H7 (cell line): ENCODE measurements at regions not wholly inside any gene's neighbourhood (a gene's known extent, or its start where the extent isn't known, plus 50 kb on each side); places are given as distances from the start of the nearest gene placed in this dataset.

Source experiments
- DNase-seq: peaks from one replicate; pipeline ENCODE4 v3.0.0; 2012
- H3K27me3 ChIP-seq: 2 replicates; pipeline ENCODE4 v1.6.0; 2011; ENCODE audit warnings: mild to moderate bottlenecking, low read length; ENCODE audit not compliant: control insufficient read depth, insufficient read depth
- H3K36me3 ChIP-seq: replicated peaks from 2 replicates; pipeline ENCODE4 v1.5.1; 2011; ENCODE audit warnings: low read length; ENCODE audit not compliant: control insufficient read depth, insufficient read depth
- H3K4me3 ChIP-seq: 2 replicates; pipeline ENCODE4 v1.5.1; 2011; ENCODE audit warnings: low read depth, mild to moderate bottlenecking, control low read depth, low read length, moderate library complexity; ENCODE audit not compliant: insufficient read depth

- no peak for DNase-seq
- H3K27me3 ChIP-seq, result no peaks in the 10 kb centered on the region
- no peak overlapping the region for H3K4me3 ChIP-seq
- H3K36me3 ChIP-seq, result no peaks in the 10 kb centered on the region
Measured at GRCh38 chr6:134425513-134425912, 107.6 kb upstream of the SGK1 start.

- Histone ChIP-seq H3K27me3 (no peaks in the 10 kb centered on the region), H3K4me3 (no peak overlapping the region), H3K36me3 (no peaks in the 10 kb centered on the region)
- no peak for DNase-seq
Measured at GRCh38 chr6:134424798-134425170, 106.9 kb upstream of the SGK1 start.

- DNase-seq, result no peak
- H3K4me3 ChIP-seq, result no peak overlapping the region
- H3K36me3 ChIP-seq, result no peaks in the 10 kb centered on the region
- H3K27me3 ChIP-seq, result no peaks in the 10 kb centered on the region
Measured at GRCh38 chr6:134424165-134424797, 106.4 kb upstream of the SGK1 start.

- Histone ChIP-seq H3K4me3 (no peak overlapping the region), H3K36me3 (no peaks in the 10 kb centered on the region), H3K27me3 (no peaks in the 10 kb centered on the region)
- no peak for DNase-seq
Measured at GRCh38 chr6:134422426-134423231, 104.7 kb upstream of the SGK1 start.

GRCh38 chr6:134421501-134421900, 103.6 kb upstream of the SGK1 start:
- no peaks in the 10 kb centered on the region for H3K36me3 ChIP-seq
- no peak overlapping the region for H3K4me3 ChIP-seq
- no peaks in the 10 kb centered on the region for H3K27me3 ChIP-seq
- no peak for DNase-seq

GRCh38 chr6:134420614-134421181, 102.8 kb upstream of the SGK1 start:
- Histone ChIP-seq H3K36me3 (no peaks in the 10 kb centered on the region), H3K4me3 (no peak overlapping the region), H3K27me3 (no peaks in the 10 kb centered on the region)
- no peak for DNase-seq

- Histone ChIP-seq H3K36me3 (no peaks in the 10 kb centered on the region), H3K27me3 (no peaks in the 10 kb centered on the region), H3K4me3 (no peak overlapping the region)
- DNase-seq, result no peak
Measured at GRCh38 chr6:134419716-134420115, 101.8 kb upstream of the SGK1 start.

- Histone ChIP-seq H3K4me3 (no peak overlapping the region), H3K27me3 (no peaks in the 10 kb centered on the region), H3K36me3 (no peaks in the 10 kb centered on the region)
- no peak for DNase-seq
Measured at GRCh38 chr6:134416418-134417154, 98.7 kb upstream of the SGK1 start.

GRCh38 chr6:134415656-134416055, 97.7 kb upstream of the SGK1 start:
- Histone ChIP-seq H3K36me3 (no peaks in the 10 kb centered on the region), H3K4me3 (no peak overlapping the region), H3K27me3 (no peaks in the 10 kb centered on the region)
- no peak for DNase-seq

- DNase-seq, result no peak
- Histone ChIP-seq H3K4me3 (no peak overlapping the region), H3K36me3 (no peaks in the 10 kb centered on the region), H3K27me3 (no peaks in the 10 kb centered on the region)
Measured at GRCh38 chr6:134415194-134415593, 97.3 kb upstream of the SGK1 start.

GRCh38 chr6:134414793-134415192, 96.9 kb upstream of the SGK1 start:
- no peak overlapping the region for H3K4me3 ChIP-seq
- DNase-seq, result no peak

GRCh38 chr6:134413241-134413643, 95.3 kb upstream of the SGK1 start:
- H3K4me3 ChIP-seq, result no peak overlapping the region
- H3K36me3 ChIP-seq, result no peaks in the 10 kb centered on the region
- H3K27me3 ChIP-seq, result no peaks in the 10 kb centered on the region
- DNase-seq, result no peak

More at GRCh38 chr6:134414793-134415192, 96.9 kb upstream of the SGK1 start:
- Histone ChIP-seq H3K36me3 (no peaks in the 10 kb centered on the region), H3K27me3 (no peaks in the 10 kb centered on the region)

GRCh38 chr6:134410541-134410940, 92.6 kb upstream of the SGK1 start:
- no peak for DNase-seq
- H3K36me3 ChIP-seq, result no peaks in the 10 kb centered on the region
- H3K27me3 ChIP-seq, result no peaks in the 10 kb centered on the region
- no peak overlapping the region for H3K4me3 ChIP-seq

- Histone ChIP-seq H3K27me3 (no peaks in the 10 kb centered on the region), H3K36me3 (no peaks in the 10 kb centered on the region), H3K4me3 (no peak overlapping the region)
- DNase-seq, result no peak
Measured at GRCh38 chr6:134407791-134408190, 89.9 kb upstream of the SGK1 start.

- no peaks in the 10 kb centered on the region for H3K27me3 ChIP-seq
- DNase-seq, result no peak
- no peak overlapping the region for H3K4me3 ChIP-seq
- H3K36me3 ChIP-seq, result no peaks in the 10 kb centered on the region
Measured at GRCh38 chr6:134406311-134406710, 88.4 kb upstream of the SGK1 start.
